Skin epidermis (tissue), 12 donors: ENCODE measurements at regions not wholly inside any gene's neighbourhood (a gene's known extent, or its start where the extent isn't known, plus 50 kb on each side); places are given as distances from the start of the nearest gene placed in this dataset.

Experiments used
- H3K27ac ChIP-seq, 21 experiments: fragments of 200-600 bp; sonication (generic) in 11 of 21; one replicate each; pipeline ENCODE4 v1.5.0; 2020; ENCODE audit warnings: mild to moderate bottlenecking in 3 of 21, inconsistent platforms in 2 of 21, moderate library complexity in 2 of 21
- H3K4me3 ChIP-seq, 7 experiments: fragments of 200-600 bp; sonication (generic) in 2 of 7; one replicate each; pipeline ENCODE4 v1.5.0; 2020; ENCODE audit warnings: inconsistent platforms in 2 of 7, mild to moderate bottlenecking in 2 of 7, moderate library complexity in 1 of 7

DNA sequence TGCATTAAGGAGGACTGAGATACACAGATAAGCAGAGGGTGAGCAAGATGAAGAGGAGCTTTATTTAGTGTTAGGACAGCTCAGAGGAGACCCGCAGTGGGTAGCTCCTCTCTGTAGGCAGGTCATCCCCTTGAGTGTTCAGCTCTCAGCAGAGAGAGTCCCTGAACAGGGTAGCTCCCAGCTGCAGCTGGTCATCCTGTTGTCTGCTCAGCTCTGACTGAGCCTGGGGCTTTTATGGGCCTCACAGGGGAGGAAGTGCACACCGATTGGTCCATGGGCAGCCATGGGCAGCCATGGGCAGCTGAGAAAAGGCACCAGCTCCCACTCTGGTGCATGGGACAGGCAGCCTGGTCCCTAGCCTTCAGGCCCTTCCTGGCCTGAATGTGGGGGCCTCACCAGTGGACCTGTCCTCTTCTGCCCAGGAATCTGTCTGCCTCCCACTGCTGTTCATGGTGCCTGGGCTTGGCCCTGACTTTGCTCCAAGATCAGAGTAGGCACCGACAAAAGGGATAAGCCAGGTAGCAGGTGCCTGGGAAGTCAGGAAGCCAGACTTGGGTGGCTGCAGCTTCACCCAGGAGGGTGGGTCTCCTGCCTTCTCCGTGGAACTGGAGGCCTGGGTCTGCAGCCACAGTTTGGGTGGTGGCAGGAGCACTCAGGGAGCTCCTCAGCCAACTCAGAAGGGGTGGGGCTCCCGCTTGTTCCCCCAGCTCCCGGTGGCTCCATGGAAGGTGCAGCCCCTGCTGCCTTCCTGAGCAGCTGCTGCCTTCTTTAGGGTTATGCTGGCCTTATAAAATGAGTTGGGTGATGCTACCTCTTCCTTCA lies 54.7 kb downstream of the MYEOV start:
- Histone ChIP-seq H3K27ac (no peak overlapping the region), H3K4me3 (no peak overlapping the region)

DNA sequence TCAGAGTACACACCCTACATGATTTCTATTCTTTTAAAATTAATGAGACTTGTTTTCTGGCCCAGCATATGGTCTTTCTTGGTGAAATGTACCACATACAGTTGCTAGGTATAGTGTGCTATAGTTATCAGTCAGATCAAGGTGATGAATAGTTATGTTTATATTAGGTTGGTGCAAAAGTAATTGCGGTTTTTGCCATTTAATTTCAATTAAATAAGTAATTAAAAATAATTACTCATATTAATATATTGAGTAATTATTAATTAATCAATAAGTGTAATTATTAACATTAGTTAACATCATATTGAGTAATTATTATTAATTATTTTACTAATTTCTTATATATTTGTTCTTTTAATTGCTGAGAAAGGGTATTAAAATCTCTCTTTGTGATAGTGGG lies 56.1 kb downstream of the MYEOV start:
- H3K27ac ChIP-seq: no peak overlapping the region
- H3K4me3 ChIP-seq: no peak overlapping the region

DNA sequence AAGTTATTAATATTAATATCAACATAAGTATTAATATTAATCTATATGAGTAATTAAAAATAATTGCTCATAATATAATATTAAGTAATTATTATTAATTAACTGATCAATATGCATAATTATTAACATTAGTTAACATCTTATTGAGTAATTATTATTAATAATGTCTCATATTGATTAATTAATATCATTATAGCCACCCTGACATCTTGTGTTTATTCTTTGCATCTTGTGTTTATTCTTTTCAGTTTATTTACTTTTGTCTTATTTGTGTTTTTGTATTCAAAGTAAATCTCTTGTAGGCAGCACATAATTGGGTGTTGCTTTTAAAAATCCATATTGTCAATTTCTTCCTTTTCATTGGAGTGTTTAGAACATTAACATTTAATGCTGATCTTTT lies 56.6 kb downstream of the MYEOV start:
- no peak overlapping the region for H3K27ac ChIP-seq
- no peak overlapping the region for H3K4me3 ChIP-seq

DNA sequence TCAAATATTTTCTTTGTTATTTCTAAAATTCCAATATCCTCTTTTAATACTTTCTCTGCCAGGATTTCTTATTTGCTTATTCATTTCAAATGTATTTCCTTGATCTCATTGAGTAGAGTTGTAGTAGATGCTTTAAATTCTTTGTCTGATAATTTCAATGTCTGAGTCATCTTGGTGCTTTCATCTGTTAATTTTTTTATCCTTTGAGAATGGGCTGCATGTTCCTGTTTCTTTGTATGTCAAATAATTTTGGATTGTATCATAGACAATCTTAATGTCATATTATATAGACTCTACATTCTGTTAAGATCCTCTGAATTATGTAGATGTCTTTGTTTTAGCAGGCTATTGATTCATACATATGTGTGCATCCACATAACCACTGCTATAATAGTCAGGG lies 57.5 kb downstream of the MYEOV start:
- peak overlapping the region in 1 of 21 experiments; percentile 60 for H3K27ac ChIP-seq
- no peak overlapping the region for H3K4me3 ChIP-seq

DNA sequence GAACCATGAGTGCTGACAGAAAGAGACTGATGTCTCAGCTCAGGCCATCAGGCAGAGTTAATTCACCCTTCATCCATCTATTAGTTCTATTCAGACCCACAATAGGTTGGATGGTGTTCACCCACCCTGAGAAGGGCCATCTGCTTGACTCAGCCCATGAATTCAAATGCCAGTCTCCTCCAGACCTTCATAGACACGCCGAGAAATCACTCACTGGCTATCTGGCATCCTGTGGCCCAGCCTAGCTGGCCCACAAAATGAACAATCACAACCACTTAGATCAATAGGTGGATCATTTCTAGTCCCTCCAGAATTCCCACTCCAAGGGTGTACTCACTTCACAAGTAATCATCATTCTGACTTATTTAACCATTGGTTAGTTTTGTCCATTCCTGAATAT lies 58.2 kb downstream of the MYEOV start:
- peak overlapping the region in 2 of 21 experiments; percentile 39 to 60 for H3K27ac ChIP-seq

DNA sequence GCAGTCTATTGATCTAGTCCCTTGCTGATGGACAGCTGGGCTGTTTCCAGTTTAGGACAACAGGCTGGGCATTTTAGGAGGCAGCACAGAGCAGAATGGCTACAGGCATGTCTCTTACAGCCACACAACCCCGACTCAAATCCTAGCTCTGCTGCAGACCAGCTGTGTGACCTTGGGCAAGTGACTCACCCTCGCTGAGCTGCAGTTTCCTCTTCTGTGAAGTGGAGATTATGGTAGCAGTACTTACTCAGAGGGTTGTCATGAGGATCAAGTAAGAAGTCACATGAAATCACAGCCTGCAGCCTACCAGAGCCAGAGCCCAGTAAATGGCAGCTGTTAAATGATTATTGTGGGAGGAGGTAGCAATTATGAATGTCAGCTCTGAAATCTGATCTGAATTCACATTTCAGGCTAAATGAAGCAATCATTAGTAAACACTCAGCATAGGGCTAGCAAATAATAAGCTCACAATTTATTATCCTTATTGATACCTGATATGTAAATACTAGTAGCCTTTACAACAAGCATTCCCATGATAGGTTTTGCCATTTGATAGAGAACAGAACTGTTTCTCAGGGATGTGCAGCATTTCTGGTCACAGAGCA lies 58.9 kb downstream of the MYEOV start:
- H3K4me3 ChIP-seq: no peak overlapping the region
- H3K27ac ChIP-seq: peak overlapping the region in 4 of 21 experiments; percentile 7 to 64 (median 34)

More for the DNA sequence above, 58.2 kb downstream of the MYEOV start:
- H3K4me3 ChIP-seq: no peak overlapping the region

DNA sequence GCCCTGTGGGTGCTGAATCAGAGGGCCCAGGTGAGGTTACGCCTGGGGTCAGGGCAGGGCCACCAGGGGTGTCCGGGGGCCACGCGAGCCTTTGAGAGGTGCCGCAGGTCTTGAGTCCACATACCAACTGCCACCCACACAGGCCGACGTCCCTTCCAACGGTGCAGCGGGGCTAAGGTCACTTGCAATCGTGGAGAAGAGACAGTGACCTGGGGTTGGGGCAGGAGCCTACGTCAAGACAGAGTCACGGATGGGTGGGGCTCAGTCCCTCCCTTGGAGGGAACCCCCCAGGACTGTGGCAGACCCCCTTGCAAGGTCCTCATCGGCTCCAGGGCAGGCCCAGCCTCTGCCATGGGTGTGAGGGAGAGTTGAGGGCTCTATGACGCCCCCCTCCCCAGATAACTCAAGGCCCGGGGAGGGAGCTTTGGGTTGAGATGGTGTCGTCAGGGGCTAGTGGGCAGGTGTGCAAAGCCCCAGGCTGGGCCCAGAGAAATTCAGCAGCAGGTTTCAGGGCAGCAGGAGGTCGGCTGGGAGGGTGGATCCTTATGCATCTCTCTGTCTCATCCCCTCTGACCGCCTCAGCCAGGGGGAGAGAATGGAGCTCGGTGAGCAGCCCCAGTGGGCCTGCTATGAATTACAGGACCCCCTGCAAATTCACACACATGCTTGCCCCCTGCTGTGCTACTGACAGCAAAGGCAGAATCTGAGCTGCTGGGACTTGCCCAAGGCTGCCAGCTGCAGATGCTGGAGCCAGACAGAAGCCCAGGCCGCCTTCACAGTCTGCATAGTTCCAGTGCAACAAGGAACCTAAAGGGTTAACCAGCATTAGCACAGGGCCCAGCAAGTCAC lies 60.0 kb downstream of the MYEOV start:
- peak overlapping the region in 2 of 21 experiments; percentile 23 to 64 for H3K27ac ChIP-seq
- no peak overlapping the region for H3K4me3 ChIP-seq

DNA sequence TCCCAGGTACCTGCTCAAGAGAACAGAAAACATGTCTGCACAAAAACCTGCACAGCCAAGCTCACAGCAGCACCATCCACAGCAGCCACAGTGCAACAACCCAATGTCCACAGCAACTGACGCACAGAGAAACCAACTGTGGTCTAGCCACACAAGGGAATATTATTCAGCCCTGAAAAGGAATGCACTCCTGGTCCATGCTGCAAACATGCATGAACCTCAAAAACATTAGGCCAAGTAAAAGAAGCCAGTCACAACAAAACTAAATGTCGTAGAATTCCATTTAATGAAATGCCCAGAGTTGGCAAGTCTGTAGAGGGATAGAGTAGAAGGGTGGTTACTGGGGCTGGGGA lies 60.6 kb downstream of the MYEOV start:
- no peak overlapping the region for H3K27ac ChIP-seq
- H3K4me3 ChIP-seq: no peak overlapping the region

DNA sequence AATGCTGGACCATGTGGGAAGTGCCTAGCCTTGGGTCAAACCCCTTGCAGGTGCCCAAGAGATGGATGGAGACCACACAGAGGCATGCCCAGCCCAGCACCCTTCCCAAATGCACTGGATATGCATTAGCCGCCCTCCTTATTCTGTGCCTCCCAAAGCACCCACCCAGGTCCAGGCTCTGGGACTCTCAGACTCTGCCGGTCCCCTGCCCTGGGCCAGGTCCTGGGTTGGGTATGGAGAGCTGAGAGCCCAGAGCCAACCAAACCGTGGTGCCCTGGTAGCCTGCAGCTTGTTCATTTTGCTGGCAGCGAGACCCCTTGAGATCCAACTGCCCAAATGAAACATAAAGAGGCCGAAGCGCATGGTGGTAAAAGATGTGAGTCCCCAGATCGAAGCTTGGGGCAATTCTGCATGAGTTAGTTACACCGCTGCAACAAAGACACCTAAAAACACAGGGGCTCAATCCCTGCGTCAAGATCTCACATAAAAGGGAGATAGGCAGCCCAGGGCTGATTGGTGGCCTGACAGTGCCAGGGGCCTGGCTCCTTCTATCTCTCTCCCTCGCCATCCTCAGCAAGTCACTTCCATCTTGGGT lies 61.5 kb downstream of the MYEOV start:
- Histone ChIP-seq H3K27ac (no peak overlapping the region), H3K4me3 (no peak overlapping the region)

DNA sequence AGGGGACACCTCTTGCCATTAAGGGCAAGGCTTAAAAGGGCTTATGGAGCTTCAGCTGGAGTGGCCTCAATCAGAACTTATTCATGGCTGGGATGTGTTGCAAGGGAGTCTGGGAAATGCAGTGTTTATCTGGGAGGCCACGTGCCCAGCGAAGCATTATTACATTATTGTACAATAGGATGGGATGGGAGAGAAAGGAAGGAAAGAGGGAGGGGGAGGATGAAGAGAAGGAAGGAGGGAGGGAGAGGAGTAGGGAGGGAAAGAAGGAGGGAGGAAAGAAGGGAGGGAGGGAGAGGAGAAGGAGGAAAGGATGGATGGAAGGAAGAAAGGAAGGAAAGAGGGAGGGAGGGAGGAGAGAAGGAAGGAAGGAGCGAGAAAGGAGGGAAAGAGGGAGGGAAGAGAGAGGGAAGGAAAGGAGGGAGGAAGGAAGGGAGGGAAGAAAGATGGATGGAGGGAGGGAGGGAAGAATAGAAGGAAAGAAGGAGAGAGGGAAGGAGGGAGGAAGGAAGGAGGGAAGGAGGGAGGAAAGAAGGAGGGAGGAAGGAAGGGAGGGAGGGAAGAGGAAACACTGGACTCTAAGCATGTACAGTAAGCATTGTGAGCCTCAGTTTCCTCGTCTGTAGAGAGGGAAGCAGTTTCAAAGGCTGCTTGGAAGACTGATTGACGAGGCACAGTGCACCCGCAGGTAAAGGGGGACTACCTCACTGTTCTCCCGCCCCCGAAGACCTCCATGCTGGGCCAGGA lies 62.2 kb downstream of the MYEOV start:
- no peak overlapping the region for H3K27ac ChIP-seq

DNA sequence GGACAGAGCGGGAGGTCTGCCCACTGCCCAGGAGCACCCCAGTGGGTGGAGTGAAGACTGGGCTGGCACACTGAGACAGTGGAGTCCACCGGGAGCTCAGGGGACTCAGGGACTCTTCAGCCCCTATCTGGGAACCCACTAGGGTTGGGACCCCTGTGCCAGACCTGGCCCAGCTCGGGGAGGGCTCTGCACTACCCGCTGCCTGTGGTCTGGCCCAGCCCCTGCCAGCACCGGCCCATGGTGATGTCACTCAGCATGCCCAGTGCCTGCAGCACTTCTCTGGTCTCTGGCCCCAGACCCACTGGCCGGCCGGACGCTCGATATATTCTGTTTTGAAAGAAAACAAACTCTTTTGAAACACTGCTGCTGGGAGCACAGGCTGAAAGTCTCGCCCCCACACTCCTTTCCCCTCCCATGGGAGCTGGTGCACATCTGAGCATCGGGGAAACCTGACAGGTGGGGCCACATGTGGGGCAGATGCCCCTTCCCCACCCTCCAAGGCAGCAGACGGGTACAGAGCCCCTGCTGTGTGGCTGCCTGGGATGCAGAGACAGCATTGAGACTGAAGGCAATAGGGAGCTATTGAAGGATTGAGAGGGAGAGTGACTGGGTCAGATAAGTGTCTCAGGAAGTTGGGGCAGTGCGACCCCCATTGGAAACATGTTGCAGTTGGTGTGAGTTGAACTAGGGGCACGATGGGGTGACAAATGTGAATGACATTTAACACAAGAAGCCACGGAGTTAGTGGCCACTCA lies 62.9 kb downstream of the MYEOV start:
- Histone ChIP-seq H3K27ac (no peak overlapping the region), H3K4me3 (no peak overlapping the region)

More for the DNA sequence above, 62.2 kb downstream of the MYEOV start:
- H3K4me3 ChIP-seq: no peak overlapping the region

DNA sequence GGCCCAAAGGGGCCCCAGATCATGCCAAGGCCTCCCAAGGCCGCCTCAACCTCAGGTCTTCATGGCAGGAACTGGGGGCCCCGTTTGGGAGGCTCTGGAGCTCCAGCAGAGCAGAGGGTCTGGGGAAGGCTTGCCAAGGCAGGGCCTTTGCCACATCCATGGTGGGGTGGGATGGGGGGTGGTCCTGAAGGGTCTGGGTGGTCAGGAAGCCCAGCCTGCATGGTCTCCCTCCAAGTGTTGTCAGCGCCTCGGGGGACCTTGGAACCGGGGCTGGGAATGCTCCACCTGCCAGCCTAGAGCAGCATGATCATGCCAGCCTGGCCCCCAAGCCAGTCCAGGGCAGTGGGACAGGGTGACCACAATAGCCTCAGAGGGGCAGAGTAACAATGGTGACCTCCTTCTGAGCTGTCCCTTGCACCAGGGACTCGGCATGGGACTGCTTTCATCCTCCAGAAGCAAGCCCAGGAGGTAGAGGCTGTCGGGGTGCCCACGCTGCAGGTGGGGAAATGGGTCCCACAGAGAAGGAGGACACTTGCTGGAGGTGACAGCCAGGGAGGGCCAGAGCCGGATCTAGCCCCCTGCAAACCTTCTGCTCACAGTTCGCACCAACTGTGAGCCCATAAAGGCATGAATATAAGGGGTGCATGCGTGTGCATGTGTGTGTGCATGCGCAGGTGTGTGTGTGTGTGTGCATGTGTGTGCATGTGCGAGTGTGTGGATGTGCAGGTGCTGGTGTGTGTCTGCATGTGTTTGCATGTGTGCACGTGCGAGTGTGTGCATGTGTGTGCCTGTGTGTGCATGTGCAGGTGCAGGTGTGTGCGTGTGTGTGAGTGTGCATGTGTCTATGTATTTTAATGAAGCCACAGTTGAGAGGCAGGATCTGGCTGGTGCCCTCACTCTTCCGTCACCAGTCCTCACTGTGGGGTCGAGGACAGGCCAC lies 63.8 kb downstream of the MYEOV start:
- Histone ChIP-seq H3K27ac (no peak overlapping the region), H3K4me3 (no peak overlapping the region)

DNA sequence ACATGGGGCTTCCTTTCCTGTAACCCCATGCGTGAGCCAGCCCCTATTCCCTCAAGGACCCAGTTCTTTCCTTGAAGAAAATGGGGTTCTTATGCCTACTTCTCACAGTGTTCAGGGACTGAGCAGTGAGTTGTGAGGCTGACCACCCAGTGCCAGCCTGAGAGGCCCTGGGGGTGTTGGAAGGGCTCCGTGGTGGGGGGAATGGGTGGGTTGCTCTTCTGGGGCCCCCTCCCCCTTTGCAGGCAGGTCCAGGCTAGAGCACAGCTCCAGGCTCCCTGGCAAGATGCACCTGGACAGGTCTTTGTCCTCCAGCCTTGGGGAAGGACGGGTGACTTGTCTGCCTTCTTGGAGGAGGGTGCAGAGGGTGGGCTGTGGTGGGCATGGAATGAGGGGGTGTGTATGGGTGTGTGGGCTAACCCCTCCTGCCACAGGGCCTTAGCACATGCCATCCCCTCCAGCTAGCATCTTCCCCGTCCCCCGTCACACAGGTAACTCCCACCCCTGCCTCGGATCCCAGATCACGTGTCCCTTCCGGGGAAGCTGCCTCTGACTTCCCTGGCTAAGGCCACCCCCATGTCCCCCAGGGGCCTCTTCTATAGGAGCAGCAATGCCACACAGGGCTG lies 64.6 kb downstream of the MYEOV start:
- Histone ChIP-seq H3K27ac (no peak overlapping the region), H3K4me3 (no peak overlapping the region)

DNA sequence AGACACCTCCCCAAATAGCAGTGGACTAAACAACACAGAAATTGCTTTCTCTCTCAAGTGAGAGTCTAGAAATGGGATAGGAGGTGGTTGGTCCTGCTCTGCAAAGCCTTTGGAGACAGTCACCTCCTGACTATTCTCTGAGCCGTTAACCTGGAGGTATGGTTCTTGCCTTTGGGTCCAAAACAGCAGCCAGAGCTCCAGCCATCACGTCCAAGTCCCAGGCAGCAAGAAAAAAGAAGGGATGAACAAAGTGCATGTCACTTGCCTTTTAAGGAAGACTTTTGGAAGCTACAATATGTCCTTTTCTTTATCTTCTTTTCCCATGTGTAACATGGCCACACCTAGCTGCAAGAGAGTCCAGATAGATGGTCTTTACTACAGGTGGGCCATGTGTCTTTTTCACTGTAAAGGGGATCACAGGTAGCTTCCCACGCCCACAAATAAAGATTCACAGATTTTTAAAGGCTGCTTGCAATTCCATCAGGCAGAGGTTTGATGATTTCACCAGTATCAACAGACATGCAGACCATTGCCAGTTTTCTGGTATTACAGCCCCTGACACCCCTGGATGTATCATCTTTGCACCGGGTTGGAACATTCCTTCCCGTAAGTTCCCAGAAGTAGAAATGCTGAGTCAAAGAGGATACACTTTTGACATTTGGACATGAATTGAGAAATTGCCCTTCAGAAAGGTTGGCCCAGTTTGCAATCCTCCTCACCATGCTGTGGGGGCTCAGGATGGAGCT lies 66.0 kb downstream of the MYEOV start:
- Histone ChIP-seq H3K4me3 (no peak overlapping the region), H3K27ac (no peak overlapping the region)

DNA sequence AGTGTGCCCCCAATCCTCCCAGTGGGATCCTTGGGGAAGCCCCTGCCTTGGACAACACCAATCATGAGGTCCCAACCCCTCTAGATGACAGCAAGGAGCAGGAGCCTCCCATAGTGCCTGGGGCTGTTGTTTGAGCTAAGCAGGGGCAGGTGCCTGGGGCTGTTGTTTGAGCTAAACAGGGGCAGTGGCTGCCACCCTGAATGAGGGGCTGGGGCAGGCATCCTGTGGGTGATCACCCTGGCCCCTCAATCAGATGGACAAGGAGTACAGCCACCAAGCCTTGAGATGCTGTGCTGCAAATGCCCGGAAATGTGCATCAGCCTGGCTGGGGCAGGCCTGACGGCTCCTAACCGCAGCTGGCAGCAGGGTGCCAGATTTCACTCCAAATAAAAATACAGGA lies 66.7 kb downstream of the MYEOV start:
- H3K4me3 ChIP-seq: no peak overlapping the region
- H3K27ac ChIP-seq: no peak overlapping the region

DNA sequence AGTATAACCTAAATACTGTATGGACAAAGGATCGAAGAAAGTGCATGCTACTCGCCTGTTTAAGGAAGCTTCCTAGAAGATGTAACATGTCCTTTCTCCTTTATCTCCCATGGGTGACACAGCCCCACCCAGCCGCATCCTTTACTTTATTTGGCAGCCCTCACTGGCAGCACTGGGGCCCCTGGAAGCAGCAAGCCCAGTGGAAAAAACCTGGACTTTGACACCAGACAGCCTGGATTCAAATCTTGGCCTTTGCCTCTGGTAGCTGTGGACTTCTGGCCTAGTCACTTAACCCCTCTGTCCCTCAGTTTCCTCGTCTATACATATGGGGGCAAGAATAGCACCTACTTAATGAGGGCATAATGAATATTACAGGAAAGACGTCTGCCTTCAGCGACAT lies 67.1 kb downstream of the MYEOV start:
- H3K4me3 ChIP-seq: no peak overlapping the region
- H3K27ac ChIP-seq: no peak overlapping the region

DNA sequence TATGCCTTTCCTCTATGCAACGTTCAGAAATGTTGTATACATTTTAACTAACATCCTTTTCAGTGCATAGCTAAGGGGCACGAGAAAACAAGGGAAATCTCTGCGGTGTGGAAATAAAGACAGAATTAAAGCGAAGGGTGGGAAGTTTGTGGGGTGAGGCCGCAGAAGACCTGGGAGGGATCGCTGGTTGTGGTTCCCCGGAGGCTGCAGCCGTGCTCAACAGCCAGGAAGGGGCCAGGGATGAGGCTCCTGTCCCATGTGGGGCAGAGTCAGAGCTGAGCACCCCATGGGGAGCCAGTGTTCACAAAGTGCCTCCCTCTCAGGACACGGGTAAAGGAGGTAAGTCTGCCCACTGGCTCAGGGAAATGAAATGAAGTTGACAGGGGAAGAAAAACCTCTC lies 67.5 kb downstream of the MYEOV start:
- H3K4me3 ChIP-seq: no peak overlapping the region

More for the DNA sequence above, 67.5 kb downstream of the MYEOV start:
- H3K27ac ChIP-seq: no peak overlapping the region
